NCI-H1092 treated with DMSO at 0.1 percent for 48 hours (cell line): ENCODE measurements at regions not wholly inside any gene's neighbourhood (a gene's known extent, or its start where the extent isn't known, plus 50 kb on each side); places are given as distances from the start of the nearest gene placed in this dataset.
"Not testable (repeated sequence)": the region's sequence is repeated elsewhere in the genome, so short reads cannot be mapped to it uniquely, and the experiment has no call there.

Experiments
- DNase-seq: peaks from one replicate; lab custom pipeline; 2025; lab: John Stamatoyannopoulos, UW

GRCh38 chr9:135360617-135361016 is 119.0 kb upstream of the PPP1R26 start:
- no peak for DNase-seq

GRCh38 chr9:135361668-135362067 is 117.9 kb upstream of the PPP1R26 start:
- DNase-seq = not testable (repeated sequence)

- DNase-seq = peak; percentile 46
Observed at GRCh38 chr9:135363596-135363995, 116.0 kb upstream of the PPP1R26 start.

- no peak for DNase-seq
Observed at GRCh38 chr9:135365013-135365768, 114.4 kb upstream of the PPP1R26 start.

- no peak for DNase-seq
Observed at GRCh38 chr9:135366104-135366503, 113.5 kb upstream of the PPP1R26 start.

- no peak for DNase-seq
Observed at GRCh38 chr9:135369412-135369990, 110.1 kb upstream of the PPP1R26 start.

GRCh38 chr9:135370411-135371375 is 108.9 kb upstream of the PPP1R26 start:
- DNase-seq = peak; percentile 68

GRCh38 chr9:135371535-135371934 is 108.0 kb upstream of the PPP1R26 start:
- DNase-seq = no peak

- no peak for DNase-seq
Observed at GRCh38 chr9:135372036-135372435, 107.5 kb upstream of the PPP1R26 start.

GRCh38 chr9:135372501-135373008 is 107.0 kb upstream of the PPP1R26 start:
- no peak for DNase-seq

GRCh38 chr9:135373151-135373685 is 106.4 kb upstream of the PPP1R26 start:
- no peak for DNase-seq

GRCh38 chr9:135373820-135374219 is 105.8 kb upstream of the PPP1R26 start:
- no peak for DNase-seq

GRCh38 chr9:135374591-135374990 is 105.0 kb upstream of the PPP1R26 start:
- no peak for DNase-seq

- no peak for DNase-seq
Observed at GRCh38 chr9:135375001-135375400, 104.6 kb upstream of the PPP1R26 start.

GRCh38 chr9:135376511-135377265 is 102.9 kb upstream of the PPP1R26 start:
- DNase-seq = peak; percentile 72

GRCh38 chr9:135377431-135377830 is 102.2 kb upstream of the PPP1R26 start:
- DNase-seq = no peak

GRCh38 chr9:135378751-135379150 is 100.8 kb upstream of the PPP1R26 start:
- no peak for DNase-seq

- DNase-seq = no peak
Observed at GRCh38 chr9:135379540-135380267, 99.9 kb upstream of the PPP1R26 start.

- DNase-seq = no peak
Observed at GRCh38 chr9:135380311-135380960, 99.1 kb upstream of the PPP1R26 start.

- DNase-seq = no peak
Observed at GRCh38 chr9:135381762-135382310, 97.7 kb upstream of the PPP1R26 start.
